ENCODE measurements at regions not wholly inside any gene's neighbourhood (a gene's known extent, or its start where the extent isn't known, plus 50 kb on each side); places are given as distances from the start of the nearest gene placed in this dataset.

DNA sequence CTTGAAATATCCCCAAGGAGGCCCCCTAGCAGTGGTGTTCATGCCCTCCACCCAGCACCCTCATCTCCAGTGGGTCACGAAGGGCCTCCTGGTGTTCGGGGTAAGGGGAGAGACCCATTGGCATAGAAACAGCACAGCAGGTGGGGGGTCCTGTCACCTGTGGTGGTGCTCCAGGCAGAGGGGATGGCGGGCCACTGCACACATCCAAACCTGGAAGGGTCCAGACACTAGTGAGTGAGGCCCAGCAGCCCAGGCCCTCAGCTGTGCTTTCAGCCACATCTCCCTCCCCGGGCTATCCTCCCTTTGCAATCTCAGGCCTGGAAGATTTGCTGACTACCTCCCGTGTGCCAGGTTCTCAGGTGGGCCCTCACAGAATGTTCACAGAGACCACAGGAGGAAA, 59.4 kb upstream of the LYVE1 start:
- TF ChIP-seq, protein P1, sequence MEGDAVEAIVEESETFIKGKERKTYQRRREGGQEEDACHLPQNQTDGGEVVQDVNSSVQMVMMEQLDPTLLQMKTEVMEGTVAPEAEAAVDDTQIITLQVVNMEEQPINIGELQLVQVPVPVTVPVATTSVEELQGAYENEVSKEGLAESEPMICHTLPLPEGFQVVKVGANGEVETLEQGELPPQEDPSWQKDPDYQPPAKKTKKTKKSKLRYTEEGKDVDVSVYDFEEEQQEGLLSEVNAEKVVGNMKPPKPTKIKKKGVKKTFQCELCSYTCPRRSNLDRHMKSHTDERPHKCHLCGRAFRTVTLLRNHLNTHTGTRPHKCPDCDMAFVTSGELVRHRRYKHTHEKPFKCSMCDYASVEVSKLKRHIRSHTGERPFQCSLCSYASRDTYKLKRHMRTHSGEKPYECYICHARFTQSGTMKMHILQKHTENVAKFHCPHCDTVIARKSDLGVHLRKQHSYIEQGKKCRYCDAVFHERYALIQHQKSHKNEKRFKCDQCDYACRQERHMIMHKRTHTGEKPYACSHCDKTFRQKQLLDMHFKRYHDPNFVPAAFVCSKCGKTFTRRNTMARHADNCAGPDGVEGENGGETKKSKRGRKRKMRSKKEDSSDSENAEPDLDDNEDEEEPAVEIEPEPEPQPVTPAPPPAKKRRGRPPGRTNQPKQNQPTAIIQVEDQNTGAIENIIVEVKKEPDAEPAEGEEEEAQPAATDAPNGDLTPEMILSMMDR (IDR thresholded peaks at IDR 0.05), result no peak
- TF ChIP-seq POLR2AphosphoS5 (IDR thresholded peaks at IDR 0.05) (no peak), POLR2A (IDR thresholded peaks at IDR 0.05) (no peak)
